Parathyroid adenoma (tissue), 2 donors: ENCODE measurements at regions not wholly inside any gene's neighbourhood (a gene's known extent, or its start where the extent isn't known, plus 50 kb on each side); places are given as distances from the start of the nearest gene placed in this dataset.

Source experiments
- H2AFZ ChIP-seq: fragments of 300-600 bp; sonication (generic); one replicate; pipeline ENCODE4 v1.7.0; 2017; ENCODE audit warnings: antibody characterized with exemption, mild to moderate bottlenecking
- H3K27ac ChIP-seq: fragments of 300-600 bp; sonication (generic); one replicate; pipeline ENCODE4 v1.7.0; 2017
- H3K27me3 ChIP-seq: fragments of 300-600 bp; sonication (generic); one replicate; pipeline ENCODE4 v1.7.0; 2017; ENCODE audit warnings: low read length; ENCODE audit not compliant: control insufficient read depth, insufficient read depth
- H3K36me3 ChIP-seq: fragments of 300-600 bp; sonication (generic); one replicate; pipeline ENCODE4 v1.7.0; 2017; ENCODE audit warnings: low read length; ENCODE audit not compliant: control insufficient read depth, insufficient read depth
- H3K4me1 ChIP-seq: fragments of 300-600 bp; sonication (generic); one replicate; pipeline ENCODE4 v1.7.0; 2017; ENCODE audit warnings: control low read depth
- H3K4me2 ChIP-seq: fragments of 300-600 bp; sonication (generic); one replicate; pipeline ENCODE4 v1.7.0; 2017; ENCODE audit warnings: low read length
- H3K4me3 ChIP-seq: fragments of 300-600 bp; sonication (generic); one replicate; pipeline ENCODE4 v1.7.0; 2017; ENCODE audit warnings: low read depth, low read length
- H3K79me2 ChIP-seq: fragments of 300-600 bp; sonication (generic); one replicate; pipeline ENCODE4 v1.7.0; 2017; ENCODE audit warnings: control low read depth
- H3K9ac ChIP-seq: fragments of 300-600 bp; sonication (generic); one replicate; pipeline ENCODE4 v1.7.0; 2017; ENCODE audit warnings: mild to moderate bottlenecking
- H3K9me3 ChIP-seq: fragments of 300-600 bp; sonication (generic); one replicate; pipeline ENCODE4 v1.7.0; 2017; ENCODE audit warnings: low read length; ENCODE audit not compliant: control insufficient read depth
- TF ChIP-seq, protein P1 (sequence below): fragments of 300-600 bp; sonication (generic); IDR thresholded peaks from one replicate; pipeline ENCODE4 v1.7.0; 2017; ENCODE audit warnings: antibody characterized with exemption, mild to moderate bottlenecking
- donor health status: primary hyperparathyroidism.

- TF ChIP-seq, protein P1, sequence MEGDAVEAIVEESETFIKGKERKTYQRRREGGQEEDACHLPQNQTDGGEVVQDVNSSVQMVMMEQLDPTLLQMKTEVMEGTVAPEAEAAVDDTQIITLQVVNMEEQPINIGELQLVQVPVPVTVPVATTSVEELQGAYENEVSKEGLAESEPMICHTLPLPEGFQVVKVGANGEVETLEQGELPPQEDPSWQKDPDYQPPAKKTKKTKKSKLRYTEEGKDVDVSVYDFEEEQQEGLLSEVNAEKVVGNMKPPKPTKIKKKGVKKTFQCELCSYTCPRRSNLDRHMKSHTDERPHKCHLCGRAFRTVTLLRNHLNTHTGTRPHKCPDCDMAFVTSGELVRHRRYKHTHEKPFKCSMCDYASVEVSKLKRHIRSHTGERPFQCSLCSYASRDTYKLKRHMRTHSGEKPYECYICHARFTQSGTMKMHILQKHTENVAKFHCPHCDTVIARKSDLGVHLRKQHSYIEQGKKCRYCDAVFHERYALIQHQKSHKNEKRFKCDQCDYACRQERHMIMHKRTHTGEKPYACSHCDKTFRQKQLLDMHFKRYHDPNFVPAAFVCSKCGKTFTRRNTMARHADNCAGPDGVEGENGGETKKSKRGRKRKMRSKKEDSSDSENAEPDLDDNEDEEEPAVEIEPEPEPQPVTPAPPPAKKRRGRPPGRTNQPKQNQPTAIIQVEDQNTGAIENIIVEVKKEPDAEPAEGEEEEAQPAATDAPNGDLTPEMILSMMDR, result no peak
- H3K36me3 ChIP-seq, result no peaks in the 10 kb centered on the region
Measured at GRCh38 chr10:52517012-52517411, 202.9 kb downstream of the DKK1 start.

DNA sequence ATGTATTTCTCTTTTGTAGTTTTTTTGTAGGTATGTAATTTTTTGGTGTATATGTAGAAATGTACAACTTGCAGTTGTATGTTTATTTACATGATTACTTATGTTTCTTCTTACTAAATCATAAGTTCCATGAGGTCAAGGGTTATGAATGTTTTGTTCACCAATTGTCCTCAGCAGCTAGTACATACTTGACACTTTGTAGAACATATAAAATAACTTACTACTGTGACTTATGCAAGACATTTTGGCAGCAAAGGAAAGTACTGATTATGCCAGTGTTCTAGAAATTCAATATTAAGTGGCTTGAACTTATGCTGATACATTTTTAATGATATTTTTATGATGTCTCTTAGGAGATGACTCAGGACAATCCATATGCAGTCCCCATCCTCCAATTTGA is 209.6 kb downstream of the DKK1 start:
- H3K36me3 ChIP-seq, result no peaks in the 10 kb centered on the region
- H3K4me3 ChIP-seq, result no peak overlapping the region
- no peaks in the 10 kb centered on the region for H3K4me1 ChIP-seq
- H3K79me2 ChIP-seq, result no peaks in the 10 kb centered on the region
- H3K27ac ChIP-seq, result no peak overlapping the region
- H3K27me3 ChIP-seq, result no peaks in the 10 kb centered on the region
- TF ChIP-seq, protein P1, result no peak
- H3K9ac ChIP-seq, result no peak overlapping the region
- H2AFZ ChIP-seq, result no peak overlapping the region
- no peak overlapping the region for H3K4me2 ChIP-seq
- no peaks in the 10 kb centered on the region for H3K9me3 ChIP-seq

More at GRCh38 chr10:52517012-52517411, 202.9 kb downstream of the DKK1 start:
- H3K79me2 ChIP-seq, result no peaks in the 10 kb centered on the region
- no peak overlapping the region for H3K27ac ChIP-seq
- H3K4me3 ChIP-seq, result no peak overlapping the region
- H3K4me1 ChIP-seq, result no peaks in the 10 kb centered on the region
- H3K4me2 ChIP-seq, result no peak overlapping the region
- H3K9ac ChIP-seq, result no peak overlapping the region
- no peak overlapping the region for H2AFZ ChIP-seq
- H3K9me3 ChIP-seq, result no peaks in the 10 kb centered on the region
- no peaks in the 10 kb centered on the region for H3K27me3 ChIP-seq

DNA sequence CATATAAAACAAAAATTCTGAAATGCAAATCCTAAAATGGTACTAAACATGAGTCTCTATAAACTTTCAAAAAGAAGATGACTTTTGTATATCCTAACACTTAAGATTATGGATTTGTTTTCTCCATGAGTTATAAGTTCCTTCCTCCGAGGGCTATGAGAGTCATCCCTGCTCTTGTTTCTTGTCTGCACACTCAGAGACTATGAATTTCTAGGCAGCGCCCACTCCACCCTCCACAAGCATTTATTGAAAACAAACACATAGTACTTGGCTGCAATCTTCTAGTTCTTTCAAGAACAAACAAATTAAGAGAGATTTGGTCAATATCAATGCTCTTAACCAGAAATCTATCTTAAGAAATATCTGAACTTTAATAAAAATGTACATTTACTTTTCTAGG is 211.7 kb downstream of the DKK1 start:
- Histone ChIP-seq H3K4me2 (no peak overlapping the region), H3K4me3 (no peak overlapping the region), H3K9me3 (no peaks in the 10 kb centered on the region), H3K36me3 (no peaks in the 10 kb centered on the region), H3K27ac (no peak overlapping the region), H3K79me2 (no peaks in the 10 kb centered on the region), H3K4me1 (no peaks in the 10 kb centered on the region), H3K9ac (no peak overlapping the region), H3K27me3 (no peaks in the 10 kb centered on the region), H2AFZ (no peak overlapping the region)
- TF ChIP-seq, protein P1, result no peak

GRCh38 chr10:52526251-52526823 is 212.3 kb downstream of the DKK1 start:
- Histone ChIP-seq H3K9me3 (no peaks in the 10 kb centered on the region), H3K36me3 (no peaks in the 10 kb centered on the region), H3K4me3 (no peak overlapping the region), H3K27ac (no peak overlapping the region), H3K4me2 (no peak overlapping the region), H2AFZ (no peak overlapping the region), H3K27me3 (no peaks in the 10 kb centered on the region), H3K4me1 (no peaks in the 10 kb centered on the region), H3K79me2 (no peaks in the 10 kb centered on the region), H3K9ac (no peak overlapping the region)
- TF ChIP-seq, protein P1, result no peak

- H3K4me3 ChIP-seq, result no peak overlapping the region
- H3K9ac ChIP-seq, result no peak overlapping the region
- H3K36me3 ChIP-seq, result no peaks in the 10 kb centered on the region
- H2AFZ ChIP-seq, result no peak overlapping the region
- H3K9me3 ChIP-seq, result no peaks in the 10 kb centered on the region
- H3K4me2 ChIP-seq, result no peak overlapping the region
- H3K79me2 ChIP-seq, result no peaks in the 10 kb centered on the region
- H3K4me1 ChIP-seq, result no peaks in the 10 kb centered on the region
- TF ChIP-seq, protein P1, result no peak
- no peak overlapping the region for H3K27ac ChIP-seq
- no peaks in the 10 kb centered on the region for H3K27me3 ChIP-seq
Measured at GRCh38 chr10:52532650-52533290, 218.7 kb downstream of the DKK1 start.
